IPS DF 6.9 (cell line): ENCODE measurements at regions not wholly inside any gene's neighbourhood (a gene's known extent, or its start where the extent isn't known, plus 50 kb on each side); places are given as distances from the start of the nearest gene placed in this dataset.

Source experiments
- DNase-seq: peaks from one replicate; pipeline ENCODE4 v3.0.0-alpha.2; 2013; ENCODE audit warnings: low read depth, low spot score
- H3K27ac ChIP-seq: one replicate; pipeline ENCODE4 v1.5.1; 2013; ENCODE audit warnings: low read length, control low read depth
- H3K27me3 ChIP-seq: 2 replicates; pipeline ENCODE4 v1.6.1; 2013; ENCODE audit warnings: mild to moderate bottlenecking, low read length; ENCODE audit not compliant: control insufficient read depth, insufficient read depth
- H3K36me3 ChIP-seq: 2 replicates; pipeline ENCODE4 v1.6.1; 2013; ENCODE audit warnings: low read length; ENCODE audit not compliant: control insufficient read depth, insufficient read depth
- H3K4me1 ChIP-seq: 2 replicates; pipeline ENCODE4 v1.6.1; 2013; ENCODE audit warnings: low read length; ENCODE audit not compliant: control insufficient read depth, insufficient read depth
- H3K4me3 ChIP-seq: 2 replicates; pipeline ENCODE4 v1.5.1; 2013; ENCODE audit warnings: mild to moderate bottlenecking, low read length
- H3K9me3 ChIP-seq: 2 replicates; pipeline ENCODE4 v1.6.1; 2013; ENCODE audit warnings: low read length, inconsistent platforms; ENCODE audit not compliant: control insufficient read depth, insufficient read depth
- WGBS: extraction: QIAGEN DNeasy Blood & Tissue Kit; methylation state at CpG from one replicate; pipeline ENCODE4 v1.1.7; 2013; ENCODE audit warnings: mixed read lengths, missing lambda C conversion rate; ENCODE audit not compliant: insufficient read length, insufficient coverage; 5-methylcytosine and 5-hydroxymethylcytosine counted together

GRCh38 chr12:58978717-58979116 lies 58.4 kb upstream of the LRIG3 start:
- H3K36me3 ChIP-seq: no peaks in the 10 kb centered on the region
- DNase-seq: no peak
- no CpG with 5 or more reads among the region's 3 CpGs for WGBS

GRCh38 chr12:58977476-58977875 lies 57.2 kb upstream of the LRIG3 start:
- DNase-seq: no peak
- no peaks in the 10 kb centered on the region for H3K36me3 ChIP-seq
- H3K4me3 ChIP-seq: no peak overlapping the region
- no peaks in the 10 kb centered on the region for H3K4me1 ChIP-seq
- H3K27ac ChIP-seq: no peak overlapping the region
- no peaks in the 10 kb centered on the region for H3K27me3 ChIP-seq
- no CpG with 5 or more reads among the region's 4 CpGs for WGBS
- H3K9me3 ChIP-seq: no peaks in the 10 kb centered on the region

More at GRCh38 chr12:58978717-58979116, 58.4 kb upstream of the LRIG3 start:
- no peaks in the 10 kb centered on the region for H3K27me3 ChIP-seq
- no peak overlapping the region for H3K4me3 ChIP-seq
- no peaks in the 10 kb centered on the region for H3K4me1 ChIP-seq
- H3K9me3 ChIP-seq: no peaks in the 10 kb centered on the region
- H3K27ac ChIP-seq: no peak overlapping the region

GRCh38 chr12:58976146-58976545 lies 55.8 kb upstream of the LRIG3 start:
- Histone ChIP-seq H3K36me3 (no peaks in the 10 kb centered on the region), H3K27ac (no peak overlapping the region), H3K27me3 (no peaks in the 10 kb centered on the region), H3K4me3 (no peak overlapping the region), H3K4me1 (no peaks in the 10 kb centered on the region), H3K9me3 (no peaks in the 10 kb centered on the region)
- WGBS: no CpG with 5 or more reads among the region's 2 CpGs
- no peak for DNase-seq
